MCF 10A (cell line): ENCODE measurements at regions not wholly inside any gene's neighbourhood (a gene's known extent, or its start where the extent isn't known, plus 50 kb on each side); places are given as distances from the start of the nearest gene placed in this dataset.

Source experiments
- BruUV-seq: library from RNA; stranded (reverse); fragments of 400-500 nt; replicated peaks from 2 replicates; lab custom pipeline; 2021; lab: Mats Ljungman, UMichigan
- CTCF ChIA-PET: fragments of 300-600 bp; sonication (Branson Sonifier 250); formaldehyde crosslinking; extraction: SDS; loops from one replicate; lab custom pipeline; 2021; ENCODE audit warnings: antibody characterized with exemption, inconsistent platforms; lab: Yijun Ruan, JAX
- POLR2A ChIA-PET: fragments of 300-600, 350-650 bp; sonication (Branson Sonifier 250); formaldehyde crosslinking; extraction: SDS; loops from one replicate; lab custom pipeline; 2020; ENCODE audit warnings: antibody characterized with exemption, inconsistent platforms; lab: Yijun Ruan, JAX
- DNase-seq: peaks from one replicate; pipeline ENCODE4 v3.0.0-alpha.2; 2018; ENCODE audit not compliant: unreplicated experiment
- H3K27ac Mint-ChIP-seq: one replicate; pipeline ENCODE4 v1.8.0; 2022; ENCODE audit warnings: mild to moderate bottlenecking, low read depth, mixed read lengths; ENCODE audit not compliant: unreplicated experiment
- H3K27me3 Mint-ChIP-seq: one replicate; pipeline ENCODE4 v1.8.0; 2022; ENCODE audit warnings: mixed read lengths; ENCODE audit not compliant: insufficient read depth, unreplicated experiment
- H3K36me3 Mint-ChIP-seq: one replicate; pipeline ENCODE4 v1.8.0; 2022; ENCODE audit warnings: mild to moderate bottlenecking, moderate library complexity, mixed read lengths; ENCODE audit not compliant: insufficient read depth, unreplicated experiment
- H3K4me1 Mint-ChIP-seq: one replicate; pipeline ENCODE4 v1.8.0; 2022; ENCODE audit warnings: mixed read lengths; ENCODE audit not compliant: insufficient read depth, unreplicated experiment
- H3K4me3 Mint-ChIP-seq: one replicate; pipeline ENCODE4 v1.8.0; 2022; ENCODE audit warnings: mild to moderate bottlenecking, moderate library complexity, mixed read lengths; ENCODE audit not compliant: unreplicated experiment
- H3K9me3 Mint-ChIP-seq: one replicate; pipeline ENCODE4 v1.8.0; 2022; ENCODE audit warnings: mixed read lengths; ENCODE audit not compliant: unreplicated experiment
- CTCF ChIP-seq: fragments of 200-600 bp; IDR thresholded peaks from one replicate; pipeline ENCODE4 v1.8.0; 2022; ENCODE audit warnings: antibody characterized with exemption, mild to moderate bottlenecking; ENCODE audit not compliant: unreplicated experiment
- intact Hi-C: fragments of 100-400 bp; cut with micrococcal nuclease; formaldehyde crosslinking; loops from 2 replicates; pipeline ENCODE4 v1.14.1; 2022

GRCh38 chr15:93469994-93470393, 381.0 kb upstream of the RGMA start:
- no TSS peak for BruUV-seq

GRCh38 chr15:93467337-93467736, 378.3 kb upstream of the RGMA start:
- H3K4me1 Mint-ChIP-seq: peaks cover 13% of the 10 kb centered on the region
- no peaks in the 10 kb centered on the region for H3K27me3 Mint-ChIP-seq
- no TSS peak for BruUV-seq
- CTCF ChIA-PET: interaction anchor here (0.7 kb wide), 1 partner anchor 12 kb away, joined by 3 read pairs; no protein-coding TSS in a partner anchor
- no peak overlapping the region for H3K4me3 Mint-ChIP-seq
- intact Hi-C loops: no loop called here
- H3K27ac Mint-ChIP-seq: peak overlapping the region; percentile 14
- DNase-seq: peak; percentile 67
- no peak for TF ChIP-seq CTCF
- H3K9me3 Mint-ChIP-seq: no peaks in the 10 kb centered on the region
- POLR2A ChIA-PET: interaction anchor here (0.8 kb wide), 1 partner anchor 9 kb away, joined by 4 read pairs; no protein-coding TSS in a partner anchor
- H3K36me3 Mint-ChIP-seq: no peaks in the 10 kb centered on the region

More at GRCh38 chr15:93469994-93470393, 381.0 kb upstream of the RGMA start:
- no peak for DNase-seq
- no peak overlapping the region for H3K4me3 Mint-ChIP-seq
- ChIA-PET POLR2A (interaction anchor here (1.3 kb wide), 1 partner anchor 20 kb away, joined by 3 read pairs; no protein-coding TSS in a partner anchor), CTCF (no interaction called here)
- no peaks in the 10 kb centered on the region for H3K27me3 Mint-ChIP-seq
- intact Hi-C loops: no loop called here
- H3K9me3 Mint-ChIP-seq: no peaks in the 10 kb centered on the region
- H3K36me3 Mint-ChIP-seq: no peaks in the 10 kb centered on the region
- peaks cover 13% of the 10 kb centered on the region for H3K4me1 Mint-ChIP-seq
- no peak overlapping the region for H3K27ac Mint-ChIP-seq
- no peak for TF ChIP-seq CTCF

GRCh38 chr15:93466380-93466779, 377.4 kb upstream of the RGMA start:
- Mint-ChIP-seq H3K27ac (no peak overlapping the region), H3K27me3 (no peaks in the 10 kb centered on the region), H3K4me1 (peaks cover 16% of the 10 kb centered on the region), H3K4me3 (no peak overlapping the region), H3K9me3 (no peaks in the 10 kb centered on the region), H3K36me3 (no peaks in the 10 kb centered on the region)
- intact Hi-C loops: no loop called here
- no peak for DNase-seq
- ChIA-PET POLR2A (no interaction called here), CTCF (no interaction called here)
- no TSS peak for BruUV-seq
- no peak for TF ChIP-seq CTCF

- peaks cover 31% of the 10 kb centered on the region for H3K4me1 Mint-ChIP-seq
- no TSS peak for BruUV-seq
- POLR2A ChIA-PET: no interaction called here
- no peaks in the 10 kb centered on the region for H3K9me3 Mint-ChIP-seq
- no peak for TF ChIP-seq CTCF
- intact Hi-C loops: no loop called here
- DNase-seq: no peak
- CTCF ChIA-PET: no interaction called here
- H3K4me3 Mint-ChIP-seq: no peak overlapping the region
- no peak overlapping the region for H3K27ac Mint-ChIP-seq
- no peaks in the 10 kb centered on the region for H3K27me3 Mint-ChIP-seq
- H3K36me3 Mint-ChIP-seq: no peaks in the 10 kb centered on the region
Observed at GRCh38 chr15:93462690-93463089, 373.7 kb upstream of the RGMA start.
